ENCODE measurements at regions not wholly inside any gene's neighbourhood (a gene's known extent, or its start where the extent isn't known, plus 50 kb on each side); places are given as distances from the start of the nearest gene placed in this dataset.

DNA sequence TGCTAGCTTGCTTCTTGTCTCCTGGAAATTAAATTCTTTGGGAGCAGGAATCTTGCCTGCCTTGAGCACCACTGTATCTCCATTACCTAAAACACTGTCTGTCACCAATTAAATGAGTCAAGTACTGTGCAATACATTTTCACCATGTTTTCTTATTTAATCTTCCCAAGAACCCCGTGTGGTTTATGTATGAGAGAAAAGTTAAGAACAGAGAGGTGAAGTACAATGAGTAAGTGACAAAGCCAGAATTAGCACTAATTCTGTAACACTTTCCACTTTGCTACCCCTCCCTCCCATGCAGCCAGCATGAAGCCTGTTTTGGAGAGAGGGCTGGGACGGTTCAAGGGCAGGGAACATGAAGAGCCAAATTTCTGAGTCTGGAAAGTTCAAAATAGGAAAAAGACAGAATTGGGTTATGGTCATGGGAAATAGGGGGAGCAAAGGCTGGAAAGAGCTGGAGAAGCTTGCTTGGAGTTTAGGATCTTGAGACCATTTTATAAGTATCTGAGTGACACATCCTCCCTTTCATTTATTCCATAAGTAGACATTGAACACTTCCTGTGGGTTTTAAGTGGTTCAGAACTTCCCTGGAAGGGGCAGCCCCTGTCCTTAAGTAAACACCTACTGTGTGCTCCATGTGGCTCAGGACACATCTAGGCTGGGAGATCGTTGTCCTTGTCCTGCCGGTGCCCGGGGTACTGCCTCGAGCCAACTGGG lies 60.5 kb upstream of the CHST1 start:
- no peak overlapping the region for H3K4me3 ChIP-seq (replicated peaks in 1 of 3; ENCODE audit: insufficient read depth in 1 of 3, low read depth in 1 of 3, low read length in 3 of 3)
- CTCF ChIA-PET = no interaction called here
- dilution Hi-C loops (cut with MboI; ENCODE audit: extremely low pct_ligation_motif_present, low sequenced_read_pairs) (no loop called here), intact Hi-C loops (cut with micrococcal nuclease) (no loop called here)
- H3K9me1 ChIP-seq (replicated peaks; ENCODE audit: control insufficient read depth, extremely low read depth, insufficient read depth, low read length) = no peaks in the 10 kb centered on the region
- no peaks in the 10 kb centered on the region for H3K79me2 ChIP-seq (ENCODE audit: control insufficient read depth, insufficient read depth, low read length)
- no peaks in the 10 kb centered on the region for H3K9me3 ChIP-seq (replicated peaks; ENCODE audit: control insufficient read depth, insufficient read depth, low read length)
- H2AFZ ChIP-seq (ENCODE audit: low read depth, low read length) = no peak overlapping the region
- no peaks in the 10 kb centered on the region for H3K4me1 ChIP-seq (ENCODE audit: control insufficient read depth, extremely low read depth, insufficient read depth, low read length)
- H3K36me3 ChIP-seq (ENCODE audit: control insufficient read depth in 2 of 2, extremely low read depth in 1 of 2, insufficient read depth in 2 of 2, low read length in 2 of 2) = no peaks in the 10 kb centered on the region
- H3K4me2 ChIP-seq (ENCODE audit: insufficient read depth, low read length) = no peak overlapping the region
- H3K9ac ChIP-seq (replicated peaks; ENCODE audit: extremely low read depth, insufficient read depth, low read length) = no peak overlapping the region
- no peak overlapping the region for H3K27ac ChIP-seq (ENCODE audit: insufficient read depth, low read depth, low read length)
- no peak for TF ChIP-seq POLR2AphosphoS5 (IDR thresholded peaks at IDR 0.05; ENCODE audit: insufficient read depth, low read depth, low read length)
- TF ChIP-seq FOS (IDR thresholded peaks at IDR 0.05; ENCODE audit: borderline replicate concordance, insufficient read depth, low read length) = no peak
- FAIRE-seq = no peak
- no TSS peak for BruUV-seq (replicated peaks)
- peaks cover 0 to 3% of the 10 kb centered on the region in 2 experiments for H3K27me3 ChIP-seq (ENCODE audit: control insufficient read depth in 2 of 2, insufficient read depth in 2 of 2, low read length in 2 of 2)
- no peaks in the 10 kb centered on the region for H4K20me1 ChIP-seq (replicated peaks; ENCODE audit: control insufficient read depth, extremely low read depth, insufficient read depth, low read length)
- DNase-seq (ENCODE audit: low read depth, low spot score) = no peak
- POLR2A ChIA-PET = no interaction called here

GRCh38 chr11:45725121-45725520 lies 59.7 kb upstream of the CHST1 start:
- no peak overlapping the region for H3K4me2 ChIP-seq (ENCODE audit: insufficient read depth, low read length)
- H2AFZ ChIP-seq (ENCODE audit: low read depth, low read length) = no peak overlapping the region
- no peaks in the 10 kb centered on the region for H3K36me3 ChIP-seq (ENCODE audit: control insufficient read depth in 2 of 2, extremely low read depth in 1 of 2, insufficient read depth in 2 of 2, low read length in 2 of 2)
- DNase-seq (ENCODE audit: low read depth, low spot score) = no peak
- dilution Hi-C loops (cut with MboI; ENCODE audit: extremely low pct_ligation_motif_present, low sequenced_read_pairs) (no loop called here), intact Hi-C loops (cut with micrococcal nuclease) (no loop called here)
- BruUV-seq (replicated peaks) = no TSS peak
- no peaks in the 10 kb centered on the region for H3K4me1 ChIP-seq (ENCODE audit: control insufficient read depth, extremely low read depth, insufficient read depth, low read length)
- TF ChIP-seq JUN (IDR thresholded peaks at IDR 0.05; ENCODE audit: borderline replicate concordance, insufficient read depth, insufficient read length, low read depth) (no peak), POLR2AphosphoS5 (IDR thresholded peaks at IDR 0.05; ENCODE audit: insufficient read depth, low read depth, low read length) (no peak), GATA2 (IDR thresholded peaks at IDR 0.05; ENCODE audit: insufficient read depth, insufficient read length, low read depth, low read length) (no peak), FOS (IDR thresholded peaks at IDR 0.05; ENCODE audit: borderline replicate concordance, insufficient read depth, low read length) (no peak), MYC (IDR thresholded peaks at IDR 0.05; ENCODE audit: low read depth, low read length) (no peak), EZH2 (IDR thresholded peaks at IDR 0.05; ENCODE audit: borderline replicate concordance, low read depth, low read length, severe bottlenecking) (no peak), POLR2A (IDR thresholded peaks at IDR 0.05; ENCODE audit: low read depth, low read length) (no peak)
- TF ChIP-seq, protein P1, sequence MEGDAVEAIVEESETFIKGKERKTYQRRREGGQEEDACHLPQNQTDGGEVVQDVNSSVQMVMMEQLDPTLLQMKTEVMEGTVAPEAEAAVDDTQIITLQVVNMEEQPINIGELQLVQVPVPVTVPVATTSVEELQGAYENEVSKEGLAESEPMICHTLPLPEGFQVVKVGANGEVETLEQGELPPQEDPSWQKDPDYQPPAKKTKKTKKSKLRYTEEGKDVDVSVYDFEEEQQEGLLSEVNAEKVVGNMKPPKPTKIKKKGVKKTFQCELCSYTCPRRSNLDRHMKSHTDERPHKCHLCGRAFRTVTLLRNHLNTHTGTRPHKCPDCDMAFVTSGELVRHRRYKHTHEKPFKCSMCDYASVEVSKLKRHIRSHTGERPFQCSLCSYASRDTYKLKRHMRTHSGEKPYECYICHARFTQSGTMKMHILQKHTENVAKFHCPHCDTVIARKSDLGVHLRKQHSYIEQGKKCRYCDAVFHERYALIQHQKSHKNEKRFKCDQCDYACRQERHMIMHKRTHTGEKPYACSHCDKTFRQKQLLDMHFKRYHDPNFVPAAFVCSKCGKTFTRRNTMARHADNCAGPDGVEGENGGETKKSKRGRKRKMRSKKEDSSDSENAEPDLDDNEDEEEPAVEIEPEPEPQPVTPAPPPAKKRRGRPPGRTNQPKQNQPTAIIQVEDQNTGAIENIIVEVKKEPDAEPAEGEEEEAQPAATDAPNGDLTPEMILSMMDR (IDR thresholded peaks at IDR 0.05; ENCODE audit: extremely low read depth in 1 of 2, insufficient read depth in 1 of 2, low read depth in 1 of 2, low read length in 2 of 2) = no peak
- TF ChIP-seq, protein P2, sequence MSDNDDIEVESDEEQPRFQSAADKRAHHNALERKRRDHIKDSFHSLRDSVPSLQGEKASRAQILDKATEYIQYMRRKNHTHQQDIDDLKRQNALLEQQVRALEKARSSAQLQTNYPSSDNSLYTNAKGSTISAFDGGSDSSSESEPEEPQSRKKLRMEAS (IDR thresholded peaks at IDR 0.05; ENCODE audit: insufficient read depth, insufficient read length) = no peak
- no peak for FAIRE-seq
- ChIA-PET CTCF (no interaction called here), POLR2A (no interaction called here)
- H3K9ac ChIP-seq (replicated peaks; ENCODE audit: extremely low read depth, insufficient read depth, low read length) = no peak overlapping the region
- H3K79me2 ChIP-seq (ENCODE audit: control insufficient read depth, insufficient read depth, low read length) = no peaks in the 10 kb centered on the region
- H3K9me3 ChIP-seq (replicated peaks; ENCODE audit: control insufficient read depth, insufficient read depth, low read length) = no peaks in the 10 kb centered on the region
- H3K4me3 ChIP-seq (replicated peaks in 1 of 3; ENCODE audit: insufficient read depth in 1 of 3, low read depth in 1 of 3, low read length in 3 of 3) = no peak overlapping the region
- no peaks in the 10 kb centered on the region for H3K9me1 ChIP-seq (replicated peaks; ENCODE audit: control insufficient read depth, extremely low read depth, insufficient read depth, low read length)
- no peaks in the 10 kb centered on the region for H4K20me1 ChIP-seq (replicated peaks; ENCODE audit: control insufficient read depth, extremely low read depth, insufficient read depth, low read length)
- no peak overlapping the region for H3K27ac ChIP-seq (ENCODE audit: insufficient read depth, low read depth, low read length)
- H3K27me3 ChIP-seq (ENCODE audit: control insufficient read depth in 2 of 2, insufficient read depth in 2 of 2, low read length in 2 of 2) = peaks cover 0 to 3% of the 10 kb centered on the region in 2 experiments

Measured in endothelial cell of umbilical vein (primary cell).